Epithelial cell of proximal tubule (primary cell): ENCODE measurements at regions not wholly inside any gene's neighbourhood (a gene's known extent, or its start where the extent isn't known, plus 50 kb on each side); places are given as distances from the start of the nearest gene placed in this dataset.
"Not testable (repeated sequence)": the region's sequence is repeated elsewhere in the genome, so short reads cannot be mapped to it uniquely, and the experiment has no call there.

Experiments used
- DNase-seq: peaks from one replicate; pipeline ENCODE4 v3.0.0-alpha.2; 2011; ENCODE audit warnings: low read depth
- H3K4me3 ChIP-seq: 2 replicates; pipeline ENCODE4 v1.5.1; 2011; ENCODE audit warnings: low read depth, mild to moderate bottlenecking, low read length
- TF ChIP-seq, protein P1 (sequence below): conservative IDR thresholded peaks from 2 replicates; pipeline ENCODE4 v1.5.1; 2012; ENCODE audit warnings: low read depth, mild to moderate bottlenecking, low read length

DNA sequence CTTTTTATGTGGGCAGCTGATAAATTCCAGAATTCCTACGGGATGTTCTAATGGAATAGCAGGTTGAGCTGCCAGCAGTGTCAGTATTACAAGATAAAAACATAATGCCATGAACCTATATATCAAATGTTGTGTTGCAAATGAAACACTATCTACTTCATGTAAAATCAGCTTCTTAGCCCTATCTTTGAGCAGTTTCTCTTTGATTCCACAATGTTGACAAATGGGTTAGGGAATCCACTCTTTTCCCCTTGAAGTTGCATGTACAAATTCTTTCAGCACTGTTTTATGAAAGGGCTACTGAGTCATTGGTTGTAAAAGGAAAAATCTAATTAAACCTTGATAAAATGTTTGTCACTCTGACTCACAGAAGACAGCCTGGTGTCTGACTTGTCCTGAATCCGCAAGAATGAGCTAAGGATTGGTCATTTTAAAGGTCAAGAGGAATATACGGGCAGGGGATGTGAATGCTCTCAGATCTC lies 950.6 kb upstream of the NUDT12 start:
- H3K4me3 ChIP-seq: no peak overlapping the region
- TF ChIP-seq, protein P1, sequence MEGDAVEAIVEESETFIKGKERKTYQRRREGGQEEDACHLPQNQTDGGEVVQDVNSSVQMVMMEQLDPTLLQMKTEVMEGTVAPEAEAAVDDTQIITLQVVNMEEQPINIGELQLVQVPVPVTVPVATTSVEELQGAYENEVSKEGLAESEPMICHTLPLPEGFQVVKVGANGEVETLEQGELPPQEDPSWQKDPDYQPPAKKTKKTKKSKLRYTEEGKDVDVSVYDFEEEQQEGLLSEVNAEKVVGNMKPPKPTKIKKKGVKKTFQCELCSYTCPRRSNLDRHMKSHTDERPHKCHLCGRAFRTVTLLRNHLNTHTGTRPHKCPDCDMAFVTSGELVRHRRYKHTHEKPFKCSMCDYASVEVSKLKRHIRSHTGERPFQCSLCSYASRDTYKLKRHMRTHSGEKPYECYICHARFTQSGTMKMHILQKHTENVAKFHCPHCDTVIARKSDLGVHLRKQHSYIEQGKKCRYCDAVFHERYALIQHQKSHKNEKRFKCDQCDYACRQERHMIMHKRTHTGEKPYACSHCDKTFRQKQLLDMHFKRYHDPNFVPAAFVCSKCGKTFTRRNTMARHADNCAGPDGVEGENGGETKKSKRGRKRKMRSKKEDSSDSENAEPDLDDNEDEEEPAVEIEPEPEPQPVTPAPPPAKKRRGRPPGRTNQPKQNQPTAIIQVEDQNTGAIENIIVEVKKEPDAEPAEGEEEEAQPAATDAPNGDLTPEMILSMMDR: no peak
- no peak for DNase-seq

DNA sequence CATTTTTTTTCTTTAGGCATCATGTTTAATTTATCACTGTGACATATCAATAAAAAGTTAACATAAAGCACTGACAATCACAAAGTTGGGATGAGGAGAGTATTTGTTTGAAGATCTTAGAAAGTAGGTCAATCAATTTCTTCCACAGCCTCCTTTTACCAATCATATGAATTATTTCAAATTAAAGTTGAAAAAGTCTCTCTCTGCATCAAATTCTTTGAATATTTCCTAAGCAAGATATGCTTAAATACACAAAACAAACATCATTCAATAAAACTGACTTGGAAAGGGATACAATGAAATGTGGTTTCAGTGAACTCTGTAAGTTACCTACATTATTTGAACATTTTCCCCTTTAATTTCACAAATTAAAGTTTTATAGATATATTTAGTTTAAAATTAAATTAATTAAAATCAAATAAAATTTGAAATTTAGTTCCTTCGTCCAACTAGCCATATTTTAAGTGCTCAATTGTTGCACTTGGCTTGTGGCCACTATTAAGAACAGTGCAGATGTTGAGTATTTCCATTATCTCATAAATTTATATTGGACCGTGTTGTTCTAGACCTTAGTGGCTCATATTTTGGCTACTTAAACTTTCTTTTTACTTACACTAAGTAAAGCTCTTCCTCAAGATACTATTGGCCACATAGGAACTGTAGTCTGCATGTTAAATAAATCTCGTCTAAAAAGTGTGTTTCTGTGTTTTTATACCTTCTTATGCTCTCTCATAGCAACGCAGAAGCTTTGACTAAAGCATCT lies 949.7 kb upstream of the NUDT12 start:
- no peak overlapping the region for H3K4me3 ChIP-seq
- no peak for DNase-seq
- TF ChIP-seq, protein P1: no peak

DNA sequence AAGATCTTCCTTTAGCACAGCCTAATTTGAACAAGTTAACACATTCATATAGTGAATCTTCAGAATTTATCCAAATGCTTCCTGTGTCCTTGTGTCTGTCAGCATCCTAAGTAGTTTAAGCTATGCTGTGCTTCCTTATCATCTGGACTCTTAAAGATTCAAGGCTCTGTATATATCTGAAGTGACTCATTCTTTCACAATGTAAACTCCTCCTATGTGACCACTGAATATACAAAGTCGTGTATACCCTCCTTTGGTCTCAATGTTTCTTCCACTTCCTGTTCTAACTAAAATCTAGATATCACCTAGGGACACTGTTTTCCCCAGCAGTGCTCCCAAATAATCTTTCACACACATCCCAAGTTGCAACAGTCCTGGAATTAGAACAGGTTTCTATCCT lies 935.7 kb upstream of the NUDT12 start:
- no peak for DNase-seq
- H3K4me3 ChIP-seq: no peak overlapping the region
- TF ChIP-seq, protein P1: no peak

DNA sequence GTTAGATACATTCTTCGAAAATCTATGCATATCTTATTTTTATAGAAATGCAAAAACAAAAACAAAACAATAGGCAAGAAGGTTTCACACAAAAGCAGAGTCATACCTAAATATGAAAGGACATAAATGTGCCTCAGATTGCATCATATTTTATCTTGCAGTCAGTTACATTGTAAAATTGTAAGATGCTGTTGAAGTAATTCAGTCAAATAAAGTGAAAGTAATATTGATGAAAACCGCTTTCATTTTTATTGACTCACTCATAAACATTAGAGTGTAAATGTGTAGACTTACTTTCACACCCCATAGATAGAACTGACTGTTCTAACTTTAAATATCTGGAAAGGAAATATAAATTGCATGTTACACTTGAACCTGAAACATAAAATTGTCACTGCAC lies 931.5 kb upstream of the NUDT12 start:
- no peak for DNase-seq
- no peak overlapping the region for H3K4me3 ChIP-seq
- TF ChIP-seq, protein P1: no peak

DNA sequence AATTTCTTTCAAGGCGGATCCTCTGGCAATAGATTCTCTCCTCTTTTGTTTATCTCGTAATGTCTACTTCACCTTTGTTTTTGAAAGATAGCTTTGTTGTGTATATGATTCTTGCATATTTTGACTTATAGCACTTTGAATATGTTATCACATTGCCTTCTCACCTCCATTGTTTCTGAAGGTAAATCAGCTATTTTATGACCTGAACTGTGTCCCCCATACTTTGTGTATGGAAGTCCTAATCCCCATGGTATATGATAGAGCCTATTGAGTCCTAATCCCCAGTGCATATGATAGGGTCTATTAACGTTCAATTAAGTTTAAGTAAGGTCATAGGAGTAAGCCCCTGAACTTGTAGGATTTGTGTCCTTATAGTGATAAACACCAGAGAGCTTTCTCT lies 910.2 kb upstream of the NUDT12 start:
- no peak for DNase-seq
- TF ChIP-seq, protein P1: no peak
- no peak overlapping the region for H3K4me3 ChIP-seq

DNA sequence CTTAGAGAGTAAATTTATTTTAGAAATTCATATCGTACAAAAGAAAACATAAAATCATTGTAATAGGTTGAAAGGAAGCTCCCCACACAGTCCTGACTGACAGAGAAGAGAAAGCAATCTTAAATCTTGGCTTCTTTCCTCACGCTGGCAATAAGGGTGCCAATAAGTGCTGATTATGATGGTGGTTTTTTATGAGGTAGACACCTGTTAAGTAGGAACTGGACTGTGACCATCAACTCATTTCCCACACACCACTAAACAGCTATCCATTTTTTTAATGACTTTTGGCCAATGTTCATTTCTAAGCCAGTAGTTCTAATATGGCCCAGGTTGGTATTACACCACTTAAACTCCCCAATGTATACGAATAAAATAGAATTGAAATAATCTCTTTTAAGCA lies 893.5 kb upstream of the NUDT12 start:
- DNase-seq: no peak
- H3K4me3 ChIP-seq: no peak overlapping the region
- TF ChIP-seq, protein P1: no peak

DNA sequence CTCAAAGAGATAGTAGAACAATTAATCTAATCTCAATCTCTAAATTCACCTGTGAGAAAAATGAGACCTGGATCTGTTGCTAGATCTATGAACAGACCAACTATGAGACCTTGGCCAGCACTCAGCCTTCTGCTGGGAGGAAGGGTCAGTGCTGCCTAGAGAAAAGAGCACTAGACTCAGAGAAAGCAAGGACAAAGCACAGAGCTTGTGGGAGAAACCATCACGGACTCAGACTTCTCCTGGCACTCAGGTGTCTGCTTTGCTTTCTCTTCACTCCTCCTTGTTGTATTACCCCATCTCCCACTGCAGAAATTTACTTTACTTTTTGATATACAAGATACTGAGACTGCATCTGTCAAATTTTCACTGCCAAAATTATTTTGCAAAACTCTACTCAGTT lies 890.0 kb upstream of the NUDT12 start:
- no peak overlapping the region for H3K4me3 ChIP-seq
- DNase-seq: no peak
- TF ChIP-seq, protein P1: no peak

DNA sequence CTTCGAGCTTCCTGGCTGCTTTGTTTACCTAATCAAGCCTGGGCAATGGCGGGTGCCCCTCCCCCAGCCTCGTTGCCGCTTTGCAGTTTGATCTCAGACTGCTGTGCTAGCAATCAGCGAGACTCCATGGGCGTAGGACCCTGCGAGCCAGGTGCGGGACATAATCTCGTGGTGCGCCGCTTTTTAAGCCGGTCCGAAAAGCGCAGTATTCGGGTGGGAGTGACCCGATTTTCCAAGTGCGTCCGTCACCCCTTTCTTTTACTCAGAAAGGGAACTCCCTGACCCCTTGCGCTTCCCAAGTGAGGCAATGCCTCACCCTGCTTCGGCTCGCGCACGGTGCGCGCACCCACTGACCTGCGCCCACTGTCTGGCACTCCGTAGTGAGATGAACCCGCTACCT lies 889.3 kb upstream of the NUDT12 start:
- H3K4me3 ChIP-seq, DNase-seq: not testable (repeated sequence)
